HCT116 (cell line): ENCODE measurements at regions not wholly inside any gene's neighbourhood (a gene's known extent, or its start where the extent isn't known, plus 50 kb on each side); places are given as distances from the start of the nearest gene placed in this dataset.
A peak's percentile ranks its signal among the peaks of the same experiment; 100 is the strongest.

Source experiments
- ATAC-seq: fragments of 200-7000 bp; cut with Tn5 transposase; 2 replicates; pipeline ENCODE4 v1.9.1; 2020; ENCODE audit warnings: mild to moderate bottlenecking, moderate library complexity
- BruUV-seq: library from RNA; stranded (reverse); fragments of 400-500 nt; replicated peaks from 2 replicates; lab custom pipeline; 2021; lab: Mats Ljungman, UMichigan
- CTCF ChIA-PET: fragments of 300-600 bp; sonication (Branson Sonifier 250); formaldehyde crosslinking; loops from one replicate; lab custom pipeline; 2021; ENCODE audit warnings: antibody characterized with exemption; lab: Charles Lee
- POLR2A ChIA-PET: fragments of 300-600, 350-600 bp; sonication (Branson Sonifier 250); formaldehyde crosslinking; loops from one replicate; lab custom pipeline; 2021; ENCODE audit warnings: antibody characterized with exemption; lab: Charles Lee
- RAD21 ChIA-PET, 2 experiments: fragments of 300-600 bp; sonication (Branson Sonifier 250); formaldehyde crosslinking; loops; one replicate each; lab custom pipeline; 2023; ENCODE audit warnings: low total read pairs in 2 of 2; ENCODE audit not compliant: uncharacterized antibody in 2 of 2, unreplicated experiment in 2 of 2, low non-redundant PET in 1 of 2; lab: Charles Lee
- DNase-seq: peaks from one replicate; pipeline ENCODE4 v3.0.0-alpha.2; 2010; ENCODE audit warnings: low read depth, low spot score
- H2AFZ ChIP-seq: fragments of 200-600 bp; shearing (Covaris generic), sonication (generic); 2 replicates; pipeline ENCODE4 v1.6.1; 2017; ENCODE audit warnings: low read depth, mixed run types, mixed read lengths, antibody characterized with exemption, low read length; ENCODE audit not compliant: poor library complexity, severe bottlenecking
- H3K27ac ChIP-seq: 2 replicates; pipeline ENCODE4 v1.5.1; 2012; ENCODE audit warnings: low read depth, low read length
- H3K27me3 ChIP-seq: fragments of 200-600 bp; sonication (generic); 2 replicates; pipeline ENCODE4 v1.6.1; 2016; ENCODE audit warnings: mixed run types, low read length, mixed read lengths; ENCODE audit not compliant: insufficient read depth
- H3K36me3 ChIP-seq, 2 experiments: fragments of 200-500 bp in 1 of 2; fragments of 200-600 bp in 1 of 2; sonication (Bioruptor generic) in 1 of 2; sonication (generic) in 1 of 2; 2 replicates each; pipeline versions ENCODE4 v1.5.1 to v1.6.1; 2014 to 2016; ENCODE audit warnings: low read length in 2 of 2, inconsistent platforms in 1 of 2, mixed read lengths in 1 of 2, mixed run types in 1 of 2; ENCODE audit not compliant: insufficient read depth in 2 of 2, control insufficient read depth in 1 of 2
- H3K4me1 ChIP-seq, 2 experiments: fragments of 200-600 bp in 1 of 2; sonication (generic) in 1 of 2; 2 replicates each; pipeline versions ENCODE4 v1.5.1 to v1.6.1; 2012 to 2017; ENCODE audit warnings: low read length in 2 of 2, inconsistent platforms in 1 of 2, mild to moderate bottlenecking in 1 of 2, mixed read lengths in 1 of 2, mixed run types in 1 of 2, moderate library complexity in 1 of 2; ENCODE audit not compliant: insufficient read depth in 2 of 2, control insufficient read depth in 1 of 2
- H3K4me2 ChIP-seq: fragments of 200-600 bp; sonication (generic); 2 replicates; pipeline ENCODE4 v1.6.1; 2017; ENCODE audit warnings: mixed run types, low read length, mixed read lengths
- H3K4me3 ChIP-seq, 2 experiments: fragments of 200-600 bp in 1 of 2; sonication (generic) in 1 of 2; replicated peaks in 1 of 2; 2 replicates each; pipeline ENCODE4 v1.5.1; 2011 to 2016; ENCODE audit warnings: low read length in 2 of 2, control low read depth in 1 of 2, low read depth in 1 of 2, mild to moderate bottlenecking in 1 of 2, mixed read lengths in 1 of 2, mixed run types in 1 of 2
- H3K79me2 ChIP-seq: fragments of 200-600 bp; sonication (generic); 2 replicates; pipeline ENCODE4 v1.6.1; 2017; ENCODE audit warnings: mild to moderate bottlenecking, mixed run types, low read length, moderate library complexity, mixed read lengths; ENCODE audit not compliant: insufficient read depth
- H3K9ac ChIP-seq: fragments of 200-600 bp; sonication (generic); 2 replicates; pipeline ENCODE4 v1.6.1; 2016; ENCODE audit warnings: low read length, mixed read lengths
- H3K9me2 ChIP-seq: fragments of 200-600 bp; sonication (generic), shearing (Covaris generic); 2 replicates; pipeline ENCODE4 v1.6.1; 2017; ENCODE audit warnings: mixed run types, mild to moderate bottlenecking, moderate library complexity; ENCODE audit not compliant: insufficient read depth
- H3K9me3 ChIP-seq, 2 experiments: fragments of 200-500 bp in 1 of 2; fragments of 200-600 bp in 1 of 2; sonication (Bioruptor generic) in 1 of 2; sonication (generic) in 1 of 2; 2 replicates each; pipeline ENCODE4 v1.6.1; 2014 to 2017; ENCODE audit warnings: low read length in 2 of 2, mixed read lengths in 2 of 2, inconsistent platforms in 1 of 2, low read depth in 1 of 2, mild to moderate bottlenecking in 1 of 2, mixed run types in 1 of 2, moderate library complexity in 1 of 2; ENCODE audit not compliant: control insufficient read depth in 1 of 2, insufficient read depth in 1 of 2
- H4K20me1 ChIP-seq: fragments of 200-600 bp; sonication (generic), shearing (Covaris generic); 2 replicates; pipeline ENCODE4 v1.6.1; 2017; ENCODE audit warnings: mixed run types, mild to moderate bottlenecking, moderate library complexity; ENCODE audit not compliant: insufficient read depth
- intact Hi-C: fragments of 100-400 bp; cut with micrococcal nuclease; formaldehyde crosslinking; loops from 2 replicates; pipeline ENCODE4 v1.10.0; 2022
- TF ChIP-seq, protein P1 (sequence below), 3 experiments: fragments of 200-600 bp in 1 of 3; sonication (generic) in 1 of 3; IDR thresholded peaks in 2 of 3; conservative IDR thresholded peaks in 1 of 3; 2 replicates each; pipeline ENCODE4 v1.5.1; 2012 to 2017; ENCODE audit warnings: low read depth in 2 of 3, low read length in 2 of 3, antibody characterized with exemption in 1 of 3, borderline replicate concordance in 1 of 3, control low read depth in 1 of 3, mild to moderate bottlenecking in 1 of 3, mixed read lengths in 1 of 3, mixed run types in 1 of 3, moderate library complexity in 1 of 3; ENCODE audit not compliant: insufficient read depth in 1 of 3
- TF ChIP-seq, protein P2 (sequence below): IDR thresholded peaks from 2 replicates; pipeline ENCODE4 v1.6.1; 2011; ENCODE audit warnings: mild to moderate bottlenecking, low read length, moderate library complexity; ENCODE audit not compliant: insufficient replicate concordance; ENCODE audit errors: extremely low read depth

DNA sequence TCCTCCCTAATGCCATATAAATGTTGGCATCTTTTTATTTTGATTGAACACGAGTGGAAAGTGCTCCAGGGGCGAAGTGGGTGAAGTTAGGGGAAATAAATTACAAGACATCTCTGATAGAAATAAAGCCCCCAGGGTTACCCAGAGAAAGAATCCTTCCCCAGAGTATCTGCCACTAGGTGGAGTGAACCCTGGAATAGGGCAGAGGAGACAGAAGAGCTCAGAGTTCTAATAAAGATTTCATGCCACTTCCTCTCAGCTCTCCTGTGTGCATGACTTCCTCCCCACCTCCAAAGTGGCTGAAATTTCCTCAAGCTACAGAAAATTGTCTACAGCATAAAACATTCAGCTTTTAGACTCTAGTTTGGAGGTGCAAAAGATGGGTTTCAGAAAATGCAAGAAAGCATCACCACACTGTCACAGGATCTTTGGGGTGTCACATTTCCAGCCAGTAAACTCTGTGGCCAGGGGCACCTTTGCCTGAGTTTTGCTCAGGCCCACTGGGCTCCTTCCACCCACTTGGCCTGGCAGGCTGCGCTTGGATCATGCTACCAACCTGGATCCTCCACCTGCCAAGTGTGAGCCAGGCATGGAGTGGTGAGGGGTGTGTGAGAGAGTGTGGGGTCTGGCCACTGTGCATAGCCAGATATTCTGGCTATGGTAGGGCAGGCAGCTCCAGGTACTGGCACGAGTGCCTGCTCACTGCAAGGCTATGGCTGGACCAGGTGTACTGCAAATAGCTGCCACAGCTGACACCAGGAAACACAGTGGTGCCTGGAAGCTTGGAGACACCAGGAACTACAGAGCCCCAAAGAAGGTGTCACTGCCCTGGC, 208.8 kb upstream of the USP25 start:
- no peak for DNase-seq
- H2AFZ ChIP-seq: no peak overlapping the region
- ChIA-PET POLR2A (no interaction called here), CTCF (no interaction called here), RAD21 (no interaction called here)
- H3K79me2 ChIP-seq: no peaks in the 10 kb centered on the region
- peaks cover 3 to 8% of the 10 kb centered on the region in 2 experiments; a peak in 2 of 4 replicates for H3K9me3 ChIP-seq
- intact Hi-C loops: no loop called here
- no peak overlapping the region for H3K4me3 ChIP-seq
- H3K27ac ChIP-seq: no peak overlapping the region
- no peaks in the 10 kb centered on the region for H4K20me1 ChIP-seq
- no peak for ATAC-seq
- H3K4me2 ChIP-seq: no peak overlapping the region
- no peaks in the 10 kb centered on the region for H3K9me2 ChIP-seq
- BruUV-seq: no TSS peak
- H3K36me3 ChIP-seq: no peaks in the 10 kb centered on the region
- no peaks in the 10 kb centered on the region for H3K27me3 ChIP-seq
- no peak overlapping the region for H3K9ac ChIP-seq
- TF ChIP-seq, protein P1, sequence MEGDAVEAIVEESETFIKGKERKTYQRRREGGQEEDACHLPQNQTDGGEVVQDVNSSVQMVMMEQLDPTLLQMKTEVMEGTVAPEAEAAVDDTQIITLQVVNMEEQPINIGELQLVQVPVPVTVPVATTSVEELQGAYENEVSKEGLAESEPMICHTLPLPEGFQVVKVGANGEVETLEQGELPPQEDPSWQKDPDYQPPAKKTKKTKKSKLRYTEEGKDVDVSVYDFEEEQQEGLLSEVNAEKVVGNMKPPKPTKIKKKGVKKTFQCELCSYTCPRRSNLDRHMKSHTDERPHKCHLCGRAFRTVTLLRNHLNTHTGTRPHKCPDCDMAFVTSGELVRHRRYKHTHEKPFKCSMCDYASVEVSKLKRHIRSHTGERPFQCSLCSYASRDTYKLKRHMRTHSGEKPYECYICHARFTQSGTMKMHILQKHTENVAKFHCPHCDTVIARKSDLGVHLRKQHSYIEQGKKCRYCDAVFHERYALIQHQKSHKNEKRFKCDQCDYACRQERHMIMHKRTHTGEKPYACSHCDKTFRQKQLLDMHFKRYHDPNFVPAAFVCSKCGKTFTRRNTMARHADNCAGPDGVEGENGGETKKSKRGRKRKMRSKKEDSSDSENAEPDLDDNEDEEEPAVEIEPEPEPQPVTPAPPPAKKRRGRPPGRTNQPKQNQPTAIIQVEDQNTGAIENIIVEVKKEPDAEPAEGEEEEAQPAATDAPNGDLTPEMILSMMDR (IDR thresholded peaks at IDR 0.05 in 2 of 3, conservative IDR thresholded peaks at IDR 0.05 in 1 of 3; ENCODE audit: borderline replicate concordance in 1 of 3, insufficient read depth in 1 of 3, low read depth in 2 of 3, low read length in 2 of 3): peak in 2 of 3 experiments; percentile 15 to 28; a peak in 1 of 6 replicates
- TF ChIP-seq, protein P2, sequence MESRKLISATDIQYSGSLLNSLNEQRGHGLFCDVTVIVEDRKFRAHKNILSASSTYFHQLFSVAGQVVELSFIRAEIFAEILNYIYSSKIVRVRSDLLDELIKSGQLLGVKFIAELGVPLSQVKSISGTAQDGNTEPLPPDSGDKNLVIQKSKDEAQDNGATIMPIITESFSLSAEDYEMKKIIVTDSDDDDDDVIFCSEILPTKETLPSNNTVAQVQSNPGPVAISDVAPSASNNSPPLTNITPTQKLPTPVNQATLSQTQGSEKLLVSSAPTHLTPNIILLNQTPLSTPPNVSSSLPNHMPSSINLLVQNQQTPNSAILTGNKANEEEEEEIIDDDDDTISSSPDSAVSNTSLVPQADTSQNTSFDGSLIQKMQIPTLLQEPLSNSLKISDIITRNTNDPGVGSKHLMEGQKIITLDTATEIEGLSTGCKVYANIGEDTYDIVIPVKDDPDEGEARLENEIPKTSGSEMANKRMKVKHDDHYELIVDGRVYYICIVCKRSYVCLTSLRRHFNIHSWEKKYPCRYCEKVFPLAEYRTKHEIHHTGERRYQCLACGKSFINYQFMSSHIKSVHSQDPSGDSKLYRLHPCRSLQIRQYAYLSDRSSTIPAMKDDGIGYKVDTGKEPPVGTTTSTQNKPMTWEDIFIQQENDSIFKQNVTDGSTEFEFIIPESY: no peak
- no peaks in the 10 kb centered on the region for H3K4me1 ChIP-seq
